H9 (cell line): ENCODE measurements at regions not wholly inside any gene's neighbourhood (a gene's known extent, or its start where the extent isn't known, plus 50 kb on each side); places are given as distances from the start of the nearest gene placed in this dataset.

Experiments used
- DNase-seq: peaks from one replicate; pipeline ENCODE4 v3.0.0-alpha.2; 2017
- H2AFZ ChIP-seq: one replicate; pipeline ENCODE4 v1.6.1; 2013; ENCODE audit warnings: mild to moderate bottlenecking, low read length, control low read depth, moderate library complexity
- H2AK5ac ChIP-seq: 2 replicates; pipeline ENCODE4 v1.6.1; 2013; ENCODE audit warnings: low read length, control low read depth, mixed read lengths; ENCODE audit not compliant: insufficient read length
- H2BK120ac ChIP-seq: one replicate; pipeline ENCODE4 v1.6.1; 2013; ENCODE audit warnings: low read depth, mild to moderate bottlenecking, low read length, control low read depth, inconsistent platforms; ENCODE audit not compliant: poor library complexity, severe bottlenecking
- H2BK12ac ChIP-seq: 2 replicates; pipeline ENCODE4 v1.6.1; 2013; ENCODE audit warnings: low read length, control low read depth, mixed read lengths, low read depth; ENCODE audit not compliant: insufficient read length
- H2BK15ac ChIP-seq: 2 replicates; pipeline ENCODE4 v1.6.1; 2013; ENCODE audit warnings: low read depth, low read length, control low read depth
- H2BK20ac ChIP-seq: one replicate; pipeline ENCODE4 v1.6.1; 2013; ENCODE audit warnings: low read depth, mild to moderate bottlenecking, low read length, control low read depth, inconsistent platforms; ENCODE audit not compliant: poor library complexity, severe bottlenecking
- H2BK5ac ChIP-seq: 2 replicates; pipeline ENCODE4 v1.6.1; 2013; ENCODE audit warnings: low read length, control low read depth, mixed read lengths; ENCODE audit not compliant: insufficient read length
- H3K14ac ChIP-seq: 2 replicates; pipeline ENCODE4 v1.6.1; 2013; ENCODE audit warnings: low read length, control low read depth; ENCODE audit not compliant: insufficient read depth
- H3K18ac ChIP-seq: 2 replicates; pipeline ENCODE4 v1.6.1; 2013; ENCODE audit warnings: low read depth, mild to moderate bottlenecking, mixed read lengths, low read length, control low read depth; ENCODE audit not compliant: insufficient read length
- H3K23ac ChIP-seq: 2 replicates; pipeline ENCODE4 v1.6.1; 2013; ENCODE audit warnings: low read length, control low read depth, mixed read lengths, low read depth; ENCODE audit not compliant: insufficient read length
- H3K23me2 ChIP-seq: 2 replicates; pipeline ENCODE4 v1.6.1; 2013; ENCODE audit warnings: low read depth, mild to moderate bottlenecking, mixed read lengths, low read length, control low read depth; ENCODE audit not compliant: insufficient read length, poor library complexity, severe bottlenecking
- H3K27ac ChIP-seq: 2 replicates; pipeline ENCODE4 v1.5.1; 2013; ENCODE audit warnings: low read length, control low read depth, mixed read lengths, low read depth; ENCODE audit not compliant: insufficient read length
- H3K27me3 ChIP-seq: 2 replicates; pipeline ENCODE4 v1.6.1; 2013; ENCODE audit warnings: low read length, control low read depth, inconsistent platforms; ENCODE audit not compliant: insufficient read depth
- H3K4ac ChIP-seq: 2 replicates; pipeline ENCODE4 v1.6.1; 2013; ENCODE audit warnings: low read depth, mild to moderate bottlenecking, control low read depth, inconsistent platforms, low read length, moderate library complexity
- H3K4me1 ChIP-seq: 2 replicates; pipeline ENCODE4 v1.6.1; 2013; ENCODE audit warnings: low read length, control low read depth, inconsistent platforms; ENCODE audit not compliant: insufficient read depth
- H3K4me2 ChIP-seq: 2 replicates; pipeline ENCODE4 v1.6.1; 2013; ENCODE audit warnings: low read length, control low read depth, mixed read lengths; ENCODE audit not compliant: insufficient read length, insufficient read depth
- H3K56ac ChIP-seq: 2 replicates; pipeline ENCODE4 v1.6.1; 2013; ENCODE audit warnings: low read depth, mild to moderate bottlenecking, mixed read lengths, low read length, control low read depth; ENCODE audit not compliant: insufficient read length
- H3K79me1 ChIP-seq: 2 replicates; pipeline ENCODE4 v1.6.1; 2013; ENCODE audit warnings: low read depth, mild to moderate bottlenecking, moderate library complexity, low read length, control low read depth, inconsistent platforms; ENCODE audit not compliant: insufficient read depth, poor library complexity, severe bottlenecking
- H3K79me2 ChIP-seq: 2 replicates; pipeline ENCODE4 v1.6.1; 2013; ENCODE audit warnings: low read length, control low read depth, inconsistent platforms; ENCODE audit not compliant: insufficient read depth
- H3K9ac ChIP-seq: 2 replicates; pipeline ENCODE4 v1.6.1; 2013; ENCODE audit warnings: low read length, control low read depth, mixed read lengths; ENCODE audit not compliant: insufficient read length; ENCODE audit errors: extremely low read depth
- H3K9me3 ChIP-seq: one replicate; pipeline ENCODE4 v1.6.1; 2013; ENCODE audit warnings: low read depth, low read length, inconsistent platforms; ENCODE audit not compliant: control insufficient read depth
- H3T11ph ChIP-seq: one replicate; pipeline ENCODE4 v1.6.1; 2013; ENCODE audit warnings: mild to moderate bottlenecking, low read length, control low read depth, inconsistent platforms
- H4K20me1 ChIP-seq: one replicate; pipeline ENCODE4 v1.6.1; 2013; ENCODE audit not compliant: control insufficient read depth, insufficient read length, insufficient read depth
- H4K5ac ChIP-seq: 2 replicates; pipeline ENCODE4 v1.6.1; 2013; ENCODE audit warnings: low read depth, mild to moderate bottlenecking, mixed read lengths, low read length, control low read depth; ENCODE audit not compliant: insufficient read length
- H4K8ac ChIP-seq: replicated peaks from 2 replicates; pipeline ENCODE4 v1.6.1; 2013; ENCODE audit warnings: low read length, control low read depth, mixed read lengths, low read depth; ENCODE audit not compliant: insufficient read length
- H4K91ac ChIP-seq: 2 replicates; pipeline ENCODE4 v1.6.1; 2013; ENCODE audit warnings: low read depth, mild to moderate bottlenecking, moderate library complexity, mixed read lengths, low read length, control low read depth; ENCODE audit not compliant: insufficient read length
- H3K27ac Mint-ChIP-seq, 3 experiments: 2 replicates in 2 of 3; 3 replicates in 1 of 3; pipeline ENCODE4 v1.8.0; 2020 to 2021; ENCODE audit warnings: mixed read lengths in 3 of 3, mild to moderate bottlenecking in 1 of 3, moderate library complexity in 1 of 3
- H3K27me3 Mint-ChIP-seq: 2 replicates; pipeline ENCODE4 v1.8.0; 2021; ENCODE audit warnings: low read depth, mild to moderate bottlenecking, moderate library complexity, mixed read lengths
- H3K36me3 Mint-ChIP-seq, 3 experiments: 2 replicates in 2 of 3; 3 replicates in 1 of 3; pipeline ENCODE4 v1.8.0; 2020 to 2021; ENCODE audit warnings: low read depth in 3 of 3, mixed read lengths in 3 of 3; ENCODE audit not compliant: insufficient read depth in 1 of 3
- H3K4me1 Mint-ChIP-seq, 2 experiments: 2 replicates each; pipeline ENCODE4 v1.8.0; 2020; ENCODE audit warnings: mixed read lengths in 2 of 2
- H3K4me3 Mint-ChIP-seq, 2 experiments: 2 replicates in 1 of 2; 3 replicates in 1 of 2; pipeline ENCODE4 v1.8.0; 2020 to 2021; ENCODE audit warnings: mild to moderate bottlenecking in 2 of 2, mixed read lengths in 2 of 2, moderate library complexity in 1 of 2
- H3K9me3 Mint-ChIP-seq, 2 experiments: 2 replicates in 1 of 2; 3 replicates in 1 of 2; pipeline ENCODE4 v1.8.0; 2020; ENCODE audit warnings: mild to moderate bottlenecking in 2 of 2, mixed read lengths in 2 of 2, moderate library complexity in 1 of 2
- CTCF ChIP-seq: fragments of 200-600 bp; sonication (generic); conservative IDR thresholded peaks from 3 replicates; pipeline ENCODE4 v1.8.0; 2021; ENCODE audit warnings: antibody characterized with exemption, mild to moderate bottlenecking
- WGBS: extraction: QIAGEN DNeasy Blood & Tissue Kit; methylation state at CpG from one replicate; pipeline ENCODE4 v1.1.7; 2013; ENCODE audit warnings: missing lambda C conversion rate, low lambda C conversion rate, mixed read lengths; ENCODE audit not compliant: insufficient read length; ENCODE audit errors: extremely low coverage; 5-methylcytosine and 5-hydroxymethylcytosine counted together

DNA sequence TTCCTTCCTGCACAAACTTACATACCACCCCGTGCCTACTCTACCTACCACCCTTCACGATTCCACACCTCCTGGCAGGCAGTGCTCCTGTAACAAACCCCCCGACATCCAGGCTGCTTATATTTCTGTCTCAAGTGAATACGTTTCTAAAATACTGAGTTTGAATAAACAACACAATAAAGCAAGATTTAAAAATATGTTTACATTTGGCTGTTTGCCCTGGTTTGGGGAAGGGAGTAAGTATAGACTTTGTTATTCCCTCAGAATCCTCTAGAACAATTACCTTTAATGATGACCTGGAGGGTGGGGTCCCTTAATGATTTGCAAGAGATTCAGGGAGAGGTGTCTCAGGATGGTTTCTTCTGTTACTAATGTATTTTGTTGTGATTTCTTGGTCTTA, 402.6 kb upstream of the TBL1XR1 start:
- H4K8ac ChIP-seq = no peak overlapping the region
- H2BK5ac ChIP-seq = no peak overlapping the region
- no peak overlapping the region for H3K23ac ChIP-seq
- Mint-ChIP-seq H3K4me1 (peaks cover 30 to 32% of the 10 kb centered on the region in 2 experiments), H3K27ac (no peak overlapping the region), H3K4me3 (no peak overlapping the region), H3K27me3 (no peaks in the 10 kb centered on the region; the same call in 1 of the 2 replicates), H3K36me3 (peaks cover 0 to under 1% (median under 1%) of the 10 kb centered on the region in 3 experiments; a peak in 3 of 7 replicates), H3K9me3 (peaks cover under 1 to 1% of the 10 kb centered on the region in 2 experiments; a peak in 4 of 5 replicates)
- H2BK20ac ChIP-seq = no peak overlapping the region
- H3K27ac ChIP-seq = no peak overlapping the region
- no peak overlapping the region for H2AK5ac ChIP-seq
- no peak overlapping the region for H4K91ac ChIP-seq
- H3K79me2 ChIP-seq = no peaks in the 10 kb centered on the region
- H3K79me1 ChIP-seq = no peaks in the 10 kb centered on the region
- no peak overlapping the region for H4K5ac ChIP-seq
- H3K9ac ChIP-seq = no peak overlapping the region
- H3K4ac ChIP-seq = no peak overlapping the region
- no peak overlapping the region for H3K14ac ChIP-seq
- no peaks in the 10 kb centered on the region for H4K20me1 ChIP-seq
- H2AFZ ChIP-seq = no peak overlapping the region
- H3K9me3 ChIP-seq = no peaks in the 10 kb centered on the region
- H3K27me3 ChIP-seq = no peaks in the 10 kb centered on the region
- H2BK12ac ChIP-seq = no peak overlapping the region
- no peak overlapping the region for H2BK120ac ChIP-seq
- no CpG with 5 or more reads among the region's 4 CpGs for WGBS
- no peak overlapping the region for H3K56ac ChIP-seq
- no peaks in the 10 kb centered on the region for H3K23me2 ChIP-seq
- no peak for TF ChIP-seq CTCF
- H2BK15ac ChIP-seq = no peak overlapping the region
- H3K4me2 ChIP-seq = no peak overlapping the region
- no peak for DNase-seq
- peaks cover 19% of the 10 kb centered on the region; the same call in 1 of the 2 replicates for H3K4me1 ChIP-seq
- H3K18ac ChIP-seq = no peak overlapping the region
- no peak overlapping the region for H3T11ph ChIP-seq
